Neural progenitor cell (in vitro differentiated cells): ENCODE measurements at regions not wholly inside any gene's neighbourhood (a gene's known extent, or its start where the extent isn't known, plus 50 kb on each side); places are given as distances from the start of the nearest gene placed in this dataset.

Source experiments
- EZH2 ChIP-seq: fragments of 200-600 bp; sonication (generic); IDR thresholded peaks from 2 replicates; pipeline ENCODE4 v1.6.1; 2017; ENCODE audit warnings: antibody characterized with exemption, mild to moderate bottlenecking, moderate library complexity
- EZH2phosphoT487 ChIP-seq: fragments of 200-600 bp; sonication (generic); IDR thresholded peaks from 2 replicates; pipeline ENCODE4 v1.6.1; 2017; ENCODE audit warnings: antibody characterized with exemption
- TF ChIP-seq, protein P1 (sequence below): fragments of 200-600 bp; sonication (generic); IDR thresholded peaks from 2 replicates; pipeline ENCODE4 v1.5.1; 2017; ENCODE audit warnings: antibody characterized with exemption, mild to moderate bottlenecking

DNA sequence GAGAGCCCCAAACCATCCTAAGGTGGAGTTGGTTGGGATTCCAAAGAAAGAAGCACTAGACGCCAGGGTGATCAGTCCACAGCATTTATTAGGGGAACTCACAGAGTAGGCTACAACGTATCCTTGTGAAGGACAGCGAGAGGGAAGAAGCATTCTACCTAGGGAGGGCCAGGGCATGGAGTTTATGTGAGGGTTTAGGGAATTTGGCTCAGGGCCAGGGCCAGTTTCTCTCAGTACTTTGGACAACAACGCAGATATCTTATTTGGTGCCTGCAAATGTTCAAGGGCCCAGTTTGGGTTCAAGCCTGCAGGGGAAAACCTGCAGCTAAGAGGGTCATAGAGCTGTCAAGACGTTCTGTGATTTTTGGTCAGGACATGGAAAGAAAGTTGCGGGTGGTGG lies 73.9 kb upstream of the GJB6 start:
- TF ChIP-seq, protein P1, sequence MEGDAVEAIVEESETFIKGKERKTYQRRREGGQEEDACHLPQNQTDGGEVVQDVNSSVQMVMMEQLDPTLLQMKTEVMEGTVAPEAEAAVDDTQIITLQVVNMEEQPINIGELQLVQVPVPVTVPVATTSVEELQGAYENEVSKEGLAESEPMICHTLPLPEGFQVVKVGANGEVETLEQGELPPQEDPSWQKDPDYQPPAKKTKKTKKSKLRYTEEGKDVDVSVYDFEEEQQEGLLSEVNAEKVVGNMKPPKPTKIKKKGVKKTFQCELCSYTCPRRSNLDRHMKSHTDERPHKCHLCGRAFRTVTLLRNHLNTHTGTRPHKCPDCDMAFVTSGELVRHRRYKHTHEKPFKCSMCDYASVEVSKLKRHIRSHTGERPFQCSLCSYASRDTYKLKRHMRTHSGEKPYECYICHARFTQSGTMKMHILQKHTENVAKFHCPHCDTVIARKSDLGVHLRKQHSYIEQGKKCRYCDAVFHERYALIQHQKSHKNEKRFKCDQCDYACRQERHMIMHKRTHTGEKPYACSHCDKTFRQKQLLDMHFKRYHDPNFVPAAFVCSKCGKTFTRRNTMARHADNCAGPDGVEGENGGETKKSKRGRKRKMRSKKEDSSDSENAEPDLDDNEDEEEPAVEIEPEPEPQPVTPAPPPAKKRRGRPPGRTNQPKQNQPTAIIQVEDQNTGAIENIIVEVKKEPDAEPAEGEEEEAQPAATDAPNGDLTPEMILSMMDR = no peak
- no peak for TF ChIP-seq EZH2
- no peak for TF ChIP-seq EZH2phosphoT487
